ENCODE measurements at regions not wholly inside any gene's neighbourhood (a gene's known extent, or its start where the extent isn't known, plus 50 kb on each side); places are given as distances from the start of the nearest gene placed in this dataset.

DNA sequence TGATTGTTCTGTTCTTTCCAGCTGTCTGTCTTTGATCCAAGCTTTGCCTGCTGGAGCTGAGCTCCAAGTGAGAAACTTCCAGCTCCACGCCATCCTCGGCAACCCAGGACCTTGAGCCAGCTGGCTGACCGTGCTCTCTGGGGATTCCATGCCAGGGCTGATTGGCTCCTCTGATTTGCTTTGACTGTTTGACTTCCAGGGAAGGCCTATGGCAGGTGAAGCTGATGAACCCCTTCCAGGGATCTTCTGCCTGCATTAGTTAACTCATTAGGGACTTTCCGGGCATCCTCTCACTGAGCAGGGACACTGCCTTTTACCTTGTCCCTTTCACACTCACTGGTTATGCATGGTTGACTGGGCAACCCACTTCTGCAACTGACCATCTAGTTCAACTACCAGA lies 406.1 kb downstream of the RPS6KC1 start:
- no peak for TF ChIP-seq POLR2A (IDR thresholded peaks at IDR 0.05)
- TF ChIP-seq, protein P1, sequence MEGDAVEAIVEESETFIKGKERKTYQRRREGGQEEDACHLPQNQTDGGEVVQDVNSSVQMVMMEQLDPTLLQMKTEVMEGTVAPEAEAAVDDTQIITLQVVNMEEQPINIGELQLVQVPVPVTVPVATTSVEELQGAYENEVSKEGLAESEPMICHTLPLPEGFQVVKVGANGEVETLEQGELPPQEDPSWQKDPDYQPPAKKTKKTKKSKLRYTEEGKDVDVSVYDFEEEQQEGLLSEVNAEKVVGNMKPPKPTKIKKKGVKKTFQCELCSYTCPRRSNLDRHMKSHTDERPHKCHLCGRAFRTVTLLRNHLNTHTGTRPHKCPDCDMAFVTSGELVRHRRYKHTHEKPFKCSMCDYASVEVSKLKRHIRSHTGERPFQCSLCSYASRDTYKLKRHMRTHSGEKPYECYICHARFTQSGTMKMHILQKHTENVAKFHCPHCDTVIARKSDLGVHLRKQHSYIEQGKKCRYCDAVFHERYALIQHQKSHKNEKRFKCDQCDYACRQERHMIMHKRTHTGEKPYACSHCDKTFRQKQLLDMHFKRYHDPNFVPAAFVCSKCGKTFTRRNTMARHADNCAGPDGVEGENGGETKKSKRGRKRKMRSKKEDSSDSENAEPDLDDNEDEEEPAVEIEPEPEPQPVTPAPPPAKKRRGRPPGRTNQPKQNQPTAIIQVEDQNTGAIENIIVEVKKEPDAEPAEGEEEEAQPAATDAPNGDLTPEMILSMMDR (IDR thresholded peaks at IDR 0.05) = no peak
- TF ChIP-seq POLR2AphosphoS5 (IDR thresholded peaks at IDR 0.05) = no peak
- TF ChIP-seq EP300 (IDR thresholded peaks at IDR 0.05; ENCODE audit: low read depth) = no peak
